HG03025 (cell line): ENCODE measurements at regions not wholly inside any gene's neighbourhood (a gene's known extent, or its start where the extent isn't known, plus 50 kb on each side); places are given as distances from the start of the nearest gene placed in this dataset.

ENCODE experiments used
- ATAC-seq: cut with Tn5 transposase; IDR thresholded peaks from one replicate; pipeline ENCODE4 v1.9.1; 2021; ENCODE audit warnings: mild to moderate bottlenecking, moderate library complexity; ENCODE audit not compliant: unreplicated experiment, low FRiP score

DNA sequence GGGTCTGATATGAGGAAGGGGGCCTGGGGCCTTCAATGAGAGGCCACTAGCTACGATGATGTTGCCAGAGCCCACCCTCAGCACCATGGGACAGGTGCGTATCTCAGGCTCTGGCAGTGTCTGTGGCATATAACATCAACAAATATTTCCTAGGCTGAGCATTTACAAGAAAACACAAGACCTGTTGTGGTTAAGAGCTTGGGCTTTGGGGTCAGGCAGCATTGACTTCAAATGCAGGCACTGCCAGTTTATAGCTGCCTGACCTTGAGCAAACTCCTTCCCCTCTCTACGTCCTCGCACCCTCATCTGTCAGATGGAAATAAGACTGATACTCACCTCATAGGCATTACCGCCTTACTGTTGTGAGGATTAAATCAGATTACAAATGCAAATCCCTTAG lies 156.0 kb downstream of the KATNAL1 start:
- ATAC-seq = no peak

DNA sequence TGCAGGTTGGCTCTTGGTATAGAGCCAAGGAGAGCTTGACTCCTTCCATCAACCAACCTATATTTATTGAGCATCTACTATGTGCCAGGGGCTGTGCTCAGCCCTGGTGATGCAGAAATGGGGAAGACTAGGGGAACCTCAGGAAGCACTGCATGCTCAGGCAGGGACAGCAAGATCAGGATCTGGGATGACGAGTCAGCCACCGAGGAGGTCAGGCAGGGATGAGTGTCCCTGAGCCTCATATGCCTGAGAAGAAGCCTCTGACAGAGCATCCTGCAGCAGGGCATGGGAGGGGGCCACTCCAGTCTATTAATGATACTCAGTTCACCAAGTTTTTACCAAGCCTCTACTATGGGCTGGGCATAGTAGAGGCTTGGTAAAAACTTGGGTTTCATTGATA lies 158.1 kb downstream of the KATNAL1 start:
- no peak for ATAC-seq

DNA sequence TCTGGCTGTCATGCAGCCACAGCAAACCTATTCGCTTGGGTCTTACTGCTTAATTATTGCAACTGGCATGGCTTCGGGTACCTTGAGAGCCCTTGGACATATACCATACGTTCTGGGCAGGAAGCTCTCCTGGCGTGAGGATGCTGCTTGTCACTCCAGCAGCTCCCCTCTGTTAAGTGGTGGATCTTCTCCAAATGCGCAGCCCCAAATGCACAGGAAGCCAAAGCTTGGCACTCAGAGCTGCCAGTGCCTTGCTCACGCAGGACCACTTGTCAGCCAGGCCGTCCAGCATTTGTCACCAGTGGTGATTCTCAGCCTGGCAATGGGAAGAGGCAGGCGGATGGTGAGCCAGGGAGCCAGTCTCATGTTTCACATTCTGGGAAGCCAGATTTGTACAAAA lies 158.6 kb downstream of the KATNAL1 start:
- ATAC-seq = no peak

DNA sequence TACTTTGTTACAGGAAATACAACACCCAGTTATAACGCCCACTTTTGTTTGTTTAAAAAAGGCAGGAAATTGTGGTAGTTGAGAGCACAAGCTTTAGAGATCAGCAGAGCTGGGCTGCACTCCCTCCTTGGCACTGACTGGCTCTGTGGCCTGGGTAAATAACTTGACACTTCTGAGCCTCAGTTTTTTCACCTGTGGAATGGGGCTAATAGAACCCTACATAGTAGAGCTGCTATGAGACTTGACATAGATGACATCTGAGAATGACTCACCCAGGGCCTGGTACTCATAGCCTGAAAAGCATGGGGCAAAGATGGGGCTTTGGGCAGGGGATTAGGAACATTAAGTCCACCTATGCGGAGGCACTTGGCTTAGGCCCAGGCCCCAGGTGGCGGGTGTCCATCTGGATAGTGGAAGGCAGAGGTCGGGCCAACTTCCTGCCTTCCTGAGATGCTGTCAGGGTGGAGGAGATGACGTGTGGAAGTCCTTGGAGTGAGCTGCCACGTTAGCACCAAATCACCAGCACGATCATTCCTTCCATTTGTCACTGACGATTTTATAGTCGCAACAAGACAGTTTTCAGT lies 159.1 kb downstream of the KATNAL1 start:
- ATAC-seq = no peak

DNA sequence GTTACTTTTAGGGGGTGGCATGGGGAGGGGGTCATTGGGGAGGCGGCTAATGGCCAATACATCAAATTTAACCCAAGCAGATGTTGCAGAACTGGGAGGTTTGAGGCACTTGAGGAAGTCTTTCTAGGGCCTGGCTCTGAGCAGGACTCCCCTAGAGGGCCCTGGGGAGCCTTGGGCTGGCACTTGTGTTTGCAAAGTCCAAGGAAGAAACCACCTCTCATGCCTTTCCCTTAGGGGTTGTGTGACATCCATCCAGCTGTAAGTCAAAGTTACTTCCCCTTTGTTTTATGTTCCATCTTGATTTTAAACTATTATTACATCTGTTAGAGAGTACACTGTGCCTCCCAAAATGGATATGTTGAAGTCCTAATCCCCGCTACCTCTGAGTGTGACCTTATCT lies 159.9 kb downstream of the KATNAL1 start:
- no peak for ATAC-seq

DNA sequence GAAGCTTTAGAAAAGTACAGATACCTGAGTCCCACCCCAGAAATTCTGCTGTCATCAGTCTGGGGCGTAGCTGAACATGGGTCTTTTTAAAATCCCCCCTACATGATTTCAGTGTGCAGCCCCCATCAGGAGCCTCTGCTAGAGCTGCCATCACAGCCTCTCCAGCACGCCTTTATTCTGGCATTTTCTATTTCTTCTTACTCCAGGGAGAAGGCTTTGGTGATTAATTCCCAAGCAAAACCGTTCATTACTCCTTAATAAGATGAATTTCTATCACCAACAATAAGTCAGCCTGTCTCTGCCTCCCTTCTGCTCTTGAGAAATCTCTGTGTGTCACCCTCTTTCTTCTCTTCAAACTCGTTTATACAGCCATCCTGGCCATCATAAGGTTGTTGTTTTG lies 160.3 kb downstream of the KATNAL1 start:
- no peak for ATAC-seq

DNA sequence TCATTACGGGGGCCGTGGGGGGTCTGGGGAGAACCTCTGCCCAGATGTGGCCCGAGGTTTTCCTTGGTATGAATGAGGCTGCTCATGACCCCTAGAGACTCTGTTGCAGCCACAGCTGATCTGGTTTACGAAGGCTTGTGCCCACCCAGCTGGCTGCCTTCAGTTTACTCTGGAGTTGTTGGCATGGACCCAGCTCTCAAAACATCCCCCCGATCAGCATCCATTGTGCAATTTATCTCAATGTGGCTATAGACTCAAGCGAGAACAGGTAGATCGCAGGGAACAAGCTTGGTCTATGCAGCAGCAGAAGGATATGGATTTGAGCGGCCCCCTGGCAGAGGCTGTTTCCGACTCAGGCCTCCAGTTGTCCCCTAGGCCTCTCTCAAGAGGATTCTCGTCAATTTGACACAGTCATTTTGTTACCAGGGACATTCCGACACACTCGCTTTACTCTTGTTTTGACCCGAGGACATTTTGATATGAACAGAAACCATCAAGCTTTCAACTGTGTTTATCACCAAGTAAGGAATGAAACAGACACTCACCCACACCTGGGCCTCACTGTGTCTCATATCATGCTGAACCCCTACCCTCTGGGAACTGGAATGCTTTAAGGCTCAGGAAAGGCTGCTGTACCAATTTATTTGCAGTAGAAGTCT lies 161.5 kb downstream of the KATNAL1 start:
- ATAC-seq = peak; percentile 51

DNA sequence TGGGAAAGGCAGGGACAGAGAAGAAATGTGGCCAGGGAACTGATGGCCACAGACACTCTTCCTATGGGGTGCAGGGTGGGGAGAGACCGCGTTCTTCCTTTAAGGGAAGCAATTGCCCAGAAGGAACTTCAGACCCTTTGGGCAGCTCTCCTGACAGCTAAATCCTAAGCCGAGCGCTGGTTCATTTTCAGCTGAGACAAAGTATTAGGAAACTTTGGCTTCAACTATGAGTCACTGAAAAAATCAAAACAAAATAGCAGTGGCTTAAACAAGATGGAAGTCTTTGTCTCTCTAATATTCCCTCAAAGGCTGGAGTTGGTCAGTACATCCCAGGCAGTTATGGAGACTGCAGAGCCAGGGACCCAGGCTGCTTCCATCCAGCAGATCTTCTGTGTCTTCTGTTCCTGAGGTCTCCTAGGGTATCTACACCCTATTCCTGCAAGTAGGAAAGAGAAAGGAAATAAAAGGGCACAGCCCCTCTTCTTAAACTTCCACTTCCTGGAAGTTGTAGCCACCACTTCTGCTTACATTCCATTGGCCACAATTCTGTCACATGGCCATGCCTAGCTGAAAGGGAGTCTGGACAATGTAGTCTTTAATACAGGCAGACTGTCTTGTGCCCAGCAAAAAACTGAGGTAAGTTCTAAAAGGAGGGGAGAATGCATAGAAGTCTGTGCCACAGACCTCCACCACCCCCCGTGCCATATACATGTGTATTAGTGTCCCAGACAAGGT lies 163.5 kb downstream of the KATNAL1 start:
- ATAC-seq = no peak

DNA sequence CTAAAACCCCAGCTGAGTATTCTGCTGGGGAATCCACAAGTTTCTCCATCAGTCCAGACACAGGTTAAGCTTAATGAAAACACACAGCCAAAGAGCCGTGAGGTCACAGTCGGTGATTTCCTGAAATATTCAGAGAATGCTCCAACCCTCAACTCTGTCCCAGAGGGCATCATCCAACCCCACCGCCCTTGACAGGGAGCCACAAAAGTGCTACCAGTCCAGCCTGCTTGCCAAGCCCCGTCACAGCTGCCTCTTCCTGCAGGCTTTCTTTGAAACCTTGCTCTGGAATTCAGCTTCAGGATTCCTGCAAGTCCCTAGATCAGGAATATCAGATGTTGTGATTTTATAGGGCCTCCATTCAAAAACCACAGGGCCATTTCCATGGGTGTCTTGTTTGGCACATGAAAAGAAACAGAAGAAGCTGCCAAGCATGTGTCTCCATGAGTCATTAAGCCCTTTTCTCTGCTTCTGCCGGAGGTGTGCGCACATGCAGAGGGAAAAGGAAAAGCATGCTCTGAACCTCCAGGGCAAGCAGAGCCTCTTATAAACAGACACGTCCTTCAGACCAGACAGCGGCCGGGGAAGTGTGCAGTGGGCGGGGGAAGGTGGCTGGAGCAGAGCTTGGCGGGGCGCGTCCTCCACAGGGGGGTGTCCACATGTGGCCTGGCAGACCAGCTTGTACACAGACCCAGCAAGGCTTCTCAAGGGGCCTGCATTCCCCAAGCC lies 164.7 kb downstream of the KATNAL1 start:
- ATAC-seq = no peak

DNA sequence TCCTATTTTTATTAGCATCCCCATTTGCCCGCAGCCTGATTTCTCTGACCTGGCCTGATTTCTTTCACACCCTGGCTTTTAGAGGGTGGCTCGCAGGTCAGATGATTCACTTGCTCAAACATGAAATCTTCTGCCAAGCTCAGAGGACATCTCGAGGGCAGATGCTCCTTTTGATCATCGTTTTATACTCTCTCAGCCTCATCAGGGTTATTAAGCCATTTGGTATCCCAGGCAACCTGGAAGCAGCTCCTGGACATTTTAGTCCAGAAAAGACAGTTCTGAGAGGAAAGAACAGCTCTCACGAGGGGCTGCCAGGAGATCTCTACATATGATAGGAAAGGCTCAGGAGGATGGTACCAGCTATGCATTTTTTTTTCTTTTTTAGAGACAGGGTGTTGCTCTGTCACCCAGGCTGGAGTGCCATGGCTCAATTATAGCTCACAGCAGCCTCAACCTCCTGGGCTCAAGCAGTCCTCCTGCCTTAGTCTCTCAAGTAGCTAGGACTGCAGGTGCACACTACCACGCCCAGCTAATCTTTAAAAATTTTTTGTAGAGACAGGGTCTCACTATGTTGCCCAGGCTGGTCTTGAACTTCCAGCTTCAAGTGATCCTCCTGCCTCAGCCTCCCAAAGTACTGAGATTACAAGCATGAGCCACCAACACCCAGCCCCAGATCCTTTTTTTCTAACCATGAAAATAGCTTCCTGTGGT lies 165.4 kb downstream of the KATNAL1 start:
- ATAC-seq = no peak

DNA sequence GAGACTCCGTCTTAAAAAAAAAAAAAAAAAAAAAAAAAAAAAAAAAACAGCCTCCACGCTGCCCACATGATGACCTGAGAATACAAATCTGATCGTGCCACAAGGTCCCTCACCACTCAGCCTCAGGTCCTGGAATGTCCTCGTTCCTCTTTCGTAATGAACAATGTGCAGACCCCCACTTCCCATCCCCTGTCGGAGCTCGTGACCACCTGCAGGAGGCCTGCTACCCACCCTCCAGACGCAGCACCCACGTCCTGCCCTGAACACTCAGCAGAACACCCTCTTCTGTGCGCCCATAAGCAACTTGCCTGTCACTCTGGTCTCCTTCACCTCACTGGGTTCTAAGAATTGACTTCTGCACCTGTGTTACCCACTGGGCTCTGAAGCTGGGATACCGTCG lies 166.4 kb downstream of the KATNAL1 start:
- ATAC-seq = no peak

DNA sequence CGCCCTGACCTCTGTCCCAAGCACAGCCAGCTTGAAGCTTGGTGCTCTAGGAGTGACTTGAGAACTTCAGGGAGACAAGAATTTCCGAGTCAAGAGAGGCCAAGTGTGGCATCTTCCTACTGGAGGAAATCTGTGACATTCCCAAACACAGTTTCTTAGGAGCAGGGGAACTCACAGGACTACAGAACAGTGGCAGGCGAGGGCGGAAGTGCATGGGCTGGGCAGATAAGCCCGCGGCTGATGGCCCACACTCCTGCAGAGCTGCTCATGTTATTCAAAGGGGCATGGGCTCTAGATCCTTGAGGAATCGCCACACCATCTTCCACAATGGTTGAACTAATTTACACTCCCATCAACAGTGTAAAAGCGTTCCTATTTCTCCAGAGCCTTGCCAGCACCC lies 168.8 kb downstream of the KATNAL1 start:
- ATAC-seq = no peak

DNA sequence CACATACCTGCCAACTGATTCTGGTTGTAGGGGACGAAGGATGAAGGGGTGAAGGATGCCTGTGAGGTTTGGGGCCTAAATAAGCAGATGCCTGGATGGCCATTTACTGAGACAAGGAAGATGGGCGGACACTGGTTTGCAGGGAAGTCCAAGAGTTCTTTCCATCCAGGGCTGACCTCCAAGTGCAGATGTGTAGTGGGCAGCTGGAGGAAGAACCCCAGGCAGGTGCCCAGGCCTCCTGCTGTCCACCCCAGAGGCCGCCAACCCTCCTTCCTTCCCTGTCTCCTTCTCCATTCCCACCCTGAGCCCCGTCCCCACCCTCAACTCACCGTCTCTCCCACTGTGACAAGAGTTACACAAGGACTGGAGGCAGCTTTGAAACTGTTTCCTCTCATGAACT lies 171.5 kb downstream of the KATNAL1 start:
- no peak for ATAC-seq

DNA sequence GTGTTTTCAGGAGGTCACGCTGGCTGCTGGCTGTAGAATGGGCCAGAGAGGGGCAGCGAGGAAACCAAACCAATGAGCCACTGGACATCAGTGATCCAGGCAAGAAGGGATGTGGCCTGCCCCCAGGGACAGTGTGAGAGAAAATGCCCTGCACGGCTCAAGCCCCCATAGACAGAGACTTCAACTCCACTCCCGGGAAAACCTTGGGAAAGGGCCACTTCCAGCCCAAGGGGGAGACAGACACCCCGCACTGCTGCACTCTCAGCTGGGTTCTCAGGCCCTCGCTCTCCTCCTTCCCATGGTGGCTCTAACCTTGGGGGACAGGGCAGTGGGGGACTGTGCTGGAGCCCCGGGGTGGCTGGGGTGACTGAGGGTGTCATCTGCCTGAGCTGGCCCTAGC lies 172.0 kb downstream of the KATNAL1 start:
- no peak for ATAC-seq

DNA sequence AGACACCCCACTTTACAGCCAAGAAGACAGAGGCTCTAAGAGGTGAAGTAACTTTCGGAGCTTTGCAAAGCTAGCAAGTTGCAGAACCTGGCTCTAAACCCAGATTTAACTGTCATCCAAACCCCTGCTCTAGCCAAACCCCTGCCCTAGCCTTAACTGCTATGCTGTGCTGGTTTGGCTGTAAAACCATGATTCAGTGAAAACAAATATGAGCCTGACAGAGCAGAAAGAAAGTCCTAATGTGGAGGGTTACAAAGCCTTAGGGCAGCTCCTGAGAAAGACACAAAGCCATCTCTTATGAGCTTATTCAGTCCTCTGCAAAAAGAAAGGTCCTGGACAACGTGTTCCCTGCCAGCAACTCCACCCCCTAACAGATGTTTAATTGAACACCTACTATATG lies 172.8 kb downstream of the KATNAL1 start:
- ATAC-seq = no peak

DNA sequence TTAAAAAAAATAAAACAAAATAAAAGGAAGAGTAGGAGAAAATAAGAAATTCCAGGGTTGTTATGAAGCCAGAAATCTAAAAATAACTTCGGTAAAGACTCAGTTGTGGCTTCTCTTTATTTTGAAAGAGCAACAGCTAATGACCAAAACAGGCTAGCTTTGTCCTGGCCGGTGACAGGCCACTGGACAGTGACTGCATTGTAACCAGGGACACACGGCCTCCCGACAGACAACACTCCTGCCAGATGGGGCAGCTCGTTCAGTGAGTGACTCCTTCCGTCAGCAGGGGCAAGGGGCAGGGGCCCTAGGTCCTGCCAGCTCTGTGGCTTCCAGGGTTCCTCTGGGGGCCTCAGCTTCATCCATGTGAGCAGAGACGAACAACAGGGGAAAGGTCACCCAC lies 173.4 kb downstream of the KATNAL1 start:
- no peak for ATAC-seq

DNA sequence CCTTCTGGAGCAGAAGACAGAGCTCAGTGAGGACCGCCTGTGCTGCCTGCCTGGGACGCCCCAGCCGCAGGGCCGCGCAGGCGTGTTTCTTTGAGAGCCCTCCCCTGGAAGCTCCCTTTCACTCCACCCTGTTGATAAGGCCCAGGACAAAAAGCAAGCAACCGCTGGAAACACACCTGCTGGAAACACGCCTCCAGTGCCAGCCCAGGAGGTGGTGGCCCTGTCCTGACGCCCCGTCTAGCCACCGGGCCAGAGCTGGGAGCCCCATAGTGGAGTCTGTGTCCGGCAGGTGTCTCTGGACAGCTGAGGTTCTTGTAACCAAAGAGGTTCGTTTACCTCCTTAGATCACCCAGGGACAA lies 173.8 kb downstream of the KATNAL1 start:
- ATAC-seq = no peak

DNA sequence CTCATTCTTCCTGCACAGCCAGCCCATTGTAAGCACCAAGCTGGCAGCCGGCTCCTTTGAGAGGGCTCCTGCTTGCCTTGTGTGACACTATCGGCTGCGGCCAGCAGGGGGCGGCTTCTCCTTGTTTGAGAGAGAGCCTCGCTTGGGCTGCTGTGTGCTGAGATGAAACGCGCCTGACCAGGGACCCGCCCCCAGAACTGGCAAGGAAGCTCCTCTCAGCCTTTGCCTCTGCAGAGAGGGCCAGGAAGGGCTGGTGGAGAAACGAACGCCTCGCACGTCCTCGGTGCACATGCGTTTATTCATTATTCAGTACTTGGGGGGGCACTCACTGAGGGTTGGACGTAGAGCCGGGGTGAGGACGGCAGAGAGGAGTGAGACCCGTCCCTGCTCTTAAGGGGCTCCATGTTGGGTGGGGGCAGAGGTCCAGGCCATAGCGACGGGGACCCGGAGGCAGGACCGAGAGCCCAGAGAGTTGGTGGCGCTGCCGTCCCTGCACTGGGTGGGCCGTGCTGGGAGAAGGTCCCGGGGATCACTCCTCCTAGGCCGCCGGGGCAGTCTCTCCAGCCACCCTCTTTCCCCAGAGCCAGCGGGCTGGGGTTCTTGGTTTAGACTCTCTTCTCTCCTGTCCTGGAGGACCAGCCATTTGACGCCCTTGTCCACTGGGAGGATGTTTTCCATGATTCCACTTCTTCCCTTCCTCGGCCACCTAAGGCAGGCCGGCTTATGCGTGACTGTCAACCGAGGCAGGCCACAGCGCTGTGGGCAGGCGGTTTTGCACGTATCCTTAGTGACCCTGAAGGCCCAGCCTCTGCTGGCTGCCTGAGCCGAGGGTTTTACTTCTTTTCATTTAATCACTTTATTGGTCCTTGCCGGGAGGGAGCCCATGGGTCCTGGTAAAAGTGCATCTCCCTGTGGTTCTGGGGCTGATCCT lies 174.5 kb downstream of the KATNAL1 start:
- peak; percentile 81 for ATAC-seq

DNA sequence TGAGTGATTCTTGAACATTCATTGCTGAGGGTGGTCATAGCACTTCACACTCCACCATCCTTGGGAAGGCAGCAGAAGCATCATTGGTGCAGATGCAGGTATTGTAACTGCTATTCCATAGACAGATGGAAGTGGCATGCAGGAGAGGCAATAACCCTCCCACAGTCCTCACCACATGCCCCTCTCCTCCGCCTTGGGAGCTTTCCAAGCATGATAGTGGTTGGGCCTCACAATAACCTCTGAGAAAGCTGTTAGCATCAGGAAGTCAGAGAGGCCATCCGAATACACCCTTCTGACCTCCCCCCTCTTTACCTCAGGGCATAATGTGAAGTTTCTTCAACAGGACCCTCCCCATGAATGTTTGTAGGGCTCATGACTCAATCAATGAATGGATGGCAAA lies 177.9 kb downstream of the KATNAL1 start:
- no peak for ATAC-seq

DNA sequence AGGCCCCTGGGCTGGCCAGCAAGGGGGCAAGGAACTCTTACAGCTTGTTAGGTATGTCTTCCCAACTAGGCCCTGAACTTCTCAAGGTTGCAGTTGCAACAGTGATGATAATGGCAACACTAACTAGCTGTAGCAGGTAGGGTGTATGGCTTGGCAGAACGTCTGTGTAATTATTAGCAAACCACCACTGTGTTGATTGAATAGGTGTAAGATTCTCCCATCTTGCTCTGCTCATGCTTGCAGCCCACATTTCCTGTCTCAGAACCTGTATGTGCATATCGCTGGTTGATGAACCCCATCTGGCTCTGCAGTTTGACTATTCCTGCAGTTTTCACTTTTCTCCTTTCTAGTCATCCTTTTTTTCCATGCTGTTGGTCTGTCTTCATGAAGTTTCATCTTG lies 178.8 kb downstream of the KATNAL1 start:
- no peak for ATAC-seq
